C1 segment of cervical spinal cord (tissue), 14 donors: ENCODE measurements at regions not wholly inside any gene's neighbourhood (a gene's known extent, or its start where the extent isn't known, plus 50 kb on each side); places are given as distances from the start of the nearest gene placed in this dataset.
"Not testable (repeated sequence)": the region's sequence is repeated elsewhere in the genome, so short reads cannot be mapped to it uniquely, and the experiment has no call there.

ENCODE experiments used
- DNase-seq, 14 donors: peaks; one replicate each; lab custom pipeline; 2025; lab: John Stamatoyannopoulos, UW

- no peak for DNase-seq
These were observed 98.8 kb upstream of the KLF4 start for GRCh38 chr9:107588393-107588792.

- DNase-seq, result peak in 1 of 14 donors; percentile 10
These were observed 97.8 kb upstream of the KLF4 start for GRCh38 chr9:107587191-107587963.

GRCh38 chr9:107586493-107586892, 96.9 kb upstream of the KLF4 start:
- no peak for DNase-seq

GRCh38 chr9:107585465-107585864, 95.9 kb upstream of the KLF4 start:
- DNase-seq, result no peak

DNA sequence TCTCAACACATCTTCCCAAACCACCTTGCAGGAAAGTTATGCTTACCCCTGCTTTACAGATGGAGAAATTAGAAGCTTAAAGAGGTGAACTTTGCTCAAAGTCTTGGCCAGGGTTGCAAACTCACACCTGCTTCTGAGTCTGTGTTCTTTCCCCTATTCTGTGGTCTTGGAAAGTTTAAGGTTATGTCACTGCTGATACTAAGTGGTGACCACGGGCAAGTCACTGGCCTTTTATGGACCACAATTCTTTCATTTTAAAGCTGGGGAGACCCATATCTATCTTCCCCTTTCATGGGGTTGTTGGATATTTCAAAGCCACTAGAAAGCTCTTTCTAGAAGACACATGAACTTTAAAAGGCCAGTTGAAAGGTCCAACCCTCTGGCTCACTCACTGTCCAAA, 95.4 kb upstream of the KLF4 start:
- DNase-seq, result no peak

DNA sequence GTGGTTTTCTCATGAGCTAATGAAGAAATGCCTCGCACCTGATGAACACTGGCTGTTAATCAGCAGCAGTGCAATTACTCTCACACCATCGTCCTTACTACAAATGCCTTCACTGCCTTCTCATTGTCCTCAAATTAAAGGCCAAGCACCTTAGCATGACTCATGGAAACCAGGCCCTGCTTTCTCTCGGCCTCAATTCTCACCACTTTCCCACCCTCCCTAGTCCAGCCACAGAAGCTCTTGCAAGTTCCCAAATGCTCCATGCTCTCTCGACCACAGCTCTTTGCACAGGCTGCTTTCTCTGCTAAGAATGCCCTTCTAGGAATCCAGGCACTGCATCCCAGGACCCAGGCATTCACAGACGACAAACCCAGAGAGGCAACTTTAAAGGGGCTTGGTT, 94.6 kb upstream of the KLF4 start:
- no peak for DNase-seq

DNA sequence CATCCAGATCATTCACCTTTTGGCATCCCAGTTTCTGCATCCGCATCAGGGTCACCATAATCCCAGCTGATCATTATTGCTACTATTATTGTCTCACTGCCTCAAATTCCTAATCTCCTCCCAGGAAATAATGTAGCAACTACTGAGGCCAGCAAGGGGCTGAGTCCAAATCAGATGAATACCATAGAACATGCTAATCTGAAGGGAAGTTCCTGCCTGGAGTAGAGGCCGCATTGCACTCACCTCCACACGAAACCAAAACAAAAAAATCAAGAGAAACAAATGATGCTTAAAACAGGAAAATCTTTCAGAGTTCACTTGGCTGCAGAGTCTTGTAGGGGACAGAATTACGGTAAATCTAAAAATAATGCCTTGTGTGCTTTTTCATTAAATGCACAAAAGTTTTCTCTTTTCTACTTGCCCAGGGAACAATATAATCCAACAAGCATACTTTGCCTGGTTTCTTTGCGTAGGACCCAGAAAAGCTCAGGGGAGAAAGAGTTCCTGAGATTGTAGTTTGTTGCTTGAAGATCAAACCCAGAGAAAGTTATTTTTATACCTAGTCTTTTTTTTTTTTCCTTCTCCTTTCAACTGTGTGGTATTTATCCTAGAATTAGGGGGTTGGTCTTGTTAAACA, 87.7 kb upstream of the KLF4 start:
- no peak for DNase-seq

DNA sequence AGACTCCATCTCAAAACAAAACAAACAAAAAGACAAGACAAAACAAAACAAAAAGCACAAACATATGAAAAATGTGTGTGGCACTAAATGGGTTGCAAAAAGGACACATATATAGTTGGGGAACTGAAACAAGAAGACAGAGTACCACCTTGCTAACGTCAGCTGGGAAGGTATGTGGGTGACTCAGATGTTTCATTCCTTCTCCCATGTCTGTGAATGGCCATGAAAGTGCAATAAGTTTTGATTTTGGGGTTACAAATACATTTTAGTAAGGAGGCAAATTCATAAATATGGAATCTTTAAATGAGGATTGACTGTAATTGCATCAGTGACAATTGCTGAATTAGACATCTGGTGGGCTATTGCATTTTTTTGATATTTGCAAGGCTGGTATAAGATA, 81.6 kb upstream of the KLF4 start:
- no peak for DNase-seq

DNA sequence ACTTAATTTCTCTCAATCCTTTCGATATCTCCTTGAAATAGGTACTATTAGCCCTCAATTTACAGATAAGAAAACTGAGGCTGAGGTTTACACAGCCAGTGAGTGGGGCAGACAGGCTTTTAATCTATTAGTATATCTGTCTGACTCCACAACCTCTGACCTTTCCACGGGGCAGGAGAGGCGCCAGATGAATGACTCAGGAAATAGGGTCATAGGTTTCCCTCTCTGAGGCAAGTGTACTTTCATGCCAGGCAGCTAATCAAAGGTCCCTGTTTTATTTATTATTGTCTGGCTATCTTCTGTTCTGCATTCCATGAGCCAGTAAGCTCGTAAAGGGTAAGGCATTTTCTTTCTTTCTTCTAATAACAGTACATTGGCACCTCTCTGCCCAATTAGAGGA, 79.6 kb upstream of the KLF4 start:
- DNase-seq, result no peak

GRCh38 chr9:107568406-107568805, 78.8 kb upstream of the KLF4 start:
- not testable (repeated sequence) for DNase-seq

GRCh38 chr9:107567462-107567861, 77.9 kb upstream of the KLF4 start:
- DNase-seq, result no peak

DNA sequence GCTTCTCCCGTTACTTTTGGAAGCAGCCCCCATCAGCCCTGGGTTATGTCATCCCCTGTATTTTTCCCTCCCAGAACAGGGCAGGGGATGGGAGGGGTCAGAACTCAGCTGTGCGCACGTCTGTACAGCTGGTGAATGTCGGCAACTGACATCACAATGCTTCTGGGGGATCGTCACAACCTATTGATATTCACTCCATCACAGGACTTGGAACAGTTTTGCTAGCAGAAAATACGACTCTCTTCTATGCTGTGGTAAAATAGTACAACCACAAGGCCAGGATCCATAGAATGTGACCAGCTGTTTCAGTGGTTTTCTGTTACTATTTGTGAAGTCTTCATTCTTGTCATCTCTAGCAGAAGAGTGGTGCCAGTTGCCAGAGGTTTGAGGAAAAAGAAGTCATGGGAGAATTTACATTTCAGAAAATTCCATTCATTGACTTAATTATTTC, 77.1 kb upstream of the KLF4 start:
- DNase-seq, result no peak

GRCh38 chr9:107562798-107563197, 73.2 kb upstream of the KLF4 start:
- no peak for DNase-seq

DNA sequence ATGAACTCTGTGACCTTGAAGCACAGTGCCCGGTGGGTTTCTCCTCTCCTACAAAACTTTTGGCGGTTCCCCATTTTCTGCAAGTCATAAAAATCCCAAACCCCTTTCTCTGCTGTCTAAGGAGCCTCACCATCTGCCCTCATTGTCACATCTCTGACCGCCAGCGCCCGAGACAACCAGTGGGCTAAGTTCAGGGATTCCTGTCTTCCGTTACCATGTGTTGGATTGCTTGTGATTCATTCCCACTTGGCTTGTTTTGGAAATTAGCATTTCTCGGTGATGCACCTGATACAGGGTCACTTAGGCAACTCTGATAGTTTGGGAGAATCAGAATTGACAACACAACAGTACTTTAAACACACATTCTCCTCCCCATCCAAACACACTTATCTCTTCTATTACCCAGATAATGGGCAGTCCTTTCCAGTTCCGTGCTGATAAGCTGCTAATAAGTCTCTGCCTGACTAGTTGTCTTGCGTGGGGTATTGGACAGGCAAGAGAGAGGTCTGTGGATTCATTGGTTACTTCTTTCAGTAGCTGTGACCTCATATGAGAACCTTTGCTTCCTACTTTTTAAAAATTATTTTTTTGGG, 70.0 kb upstream of the KLF4 start:
- no peak for DNase-seq

GRCh38 chr9:107557236-107557990, 67.8 kb upstream of the KLF4 start:
- DNase-seq, result no peak

DNA sequence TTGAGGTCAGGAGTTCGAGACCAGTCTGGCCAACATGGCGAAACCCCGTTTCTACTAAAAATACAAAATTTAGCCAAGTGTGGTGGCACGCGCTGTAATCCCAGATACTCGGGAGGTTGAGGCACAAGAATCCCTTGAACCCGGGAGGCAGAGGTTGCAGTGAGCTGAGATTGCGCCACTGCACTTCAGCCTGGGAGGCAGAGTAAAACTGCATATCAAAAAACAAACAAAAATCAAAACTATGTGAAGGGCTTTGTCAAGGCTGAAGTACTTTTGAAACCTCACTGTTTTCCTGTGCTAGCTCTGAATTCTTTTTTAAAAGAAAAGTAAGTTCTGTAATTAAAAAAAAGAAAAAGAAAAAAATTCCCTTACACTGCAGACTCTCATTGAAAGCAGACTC, 65.1 kb upstream of the KLF4 start:
- no peak for DNase-seq

GRCh38 chr9:107548298-107549142, 59.0 kb upstream of the KLF4 start:
- peak in 2 of 14 donors; percentile 20 to 50 for DNase-seq

- DNase-seq, result no peak
These were observed 58.3 kb upstream of the KLF4 start for GRCh38 chr9:107547772-107548297.

- no peak for DNase-seq
These were observed 57.7 kb upstream of the KLF4 start for GRCh38 chr9:107547303-107547702.

DNA sequence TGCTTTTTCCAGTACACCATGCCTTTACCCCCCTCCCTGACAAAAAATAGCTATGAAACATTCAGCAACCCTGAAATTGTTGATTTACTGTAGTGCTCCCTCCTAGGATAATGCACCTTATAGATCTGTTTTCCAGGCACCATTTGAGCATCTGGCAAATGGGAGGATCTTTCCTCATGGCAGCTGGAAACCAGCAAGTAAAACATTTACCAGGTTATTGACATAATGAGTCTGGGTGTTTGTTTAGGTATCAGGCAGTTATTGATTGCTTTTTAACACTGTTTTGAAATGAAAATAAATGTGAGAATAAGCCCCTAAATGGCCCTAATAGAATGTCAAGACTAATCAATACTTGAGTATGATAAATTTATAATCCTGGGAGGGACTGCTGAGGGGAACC, 57.3 kb upstream of the KLF4 start:
- DNase-seq, result no peak

DNA sequence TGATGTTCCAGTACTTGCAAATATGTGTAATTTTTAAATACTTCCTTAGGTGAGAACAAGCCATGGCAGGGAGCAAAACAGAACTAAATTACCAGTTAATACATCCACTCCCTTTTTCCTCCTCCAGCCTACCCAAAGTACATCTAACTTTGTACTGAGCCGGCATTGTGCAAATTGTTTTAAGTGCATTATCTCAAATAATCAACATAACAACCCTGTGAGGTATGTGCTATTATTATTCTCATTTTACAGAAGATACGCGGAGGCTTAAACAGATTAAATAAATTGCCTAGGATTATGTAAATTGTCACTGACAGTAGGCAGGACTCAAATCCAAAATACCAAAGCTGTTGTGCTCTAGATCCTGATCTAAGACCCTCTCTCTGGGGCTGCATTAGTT, 55.5 kb upstream of the KLF4 start:
- no peak for DNase-seq
